Activated CD4-positive, alpha-beta T cell treated with anti-CD3 and anti-CD28 coated beads, Interleukin-2, amount 50 U/mL, for 1 hour (primary cell): ENCODE measurements at regions not wholly inside any gene's neighbourhood (a gene's known extent, or its start where the extent isn't known, plus 50 kb on each side); places are given as distances from the start of the nearest gene placed in this dataset.

Experiments used
- DNase-seq: peaks from one replicate; pipeline ENCODE4 v3.0.0-alpha.2; 2020

- DNase-seq: no peak
These were observed 304.8 kb downstream of the IRF8 start for GRCh38 chr16:86203557-86204275.

- DNase-seq: no peak
These were observed 304.6 kb upstream of the FOXF1 start for GRCh38 chr16:86205521-86206245.

GRCh38 chr16:86207350-86207749 lies 303.0 kb upstream of the FOXF1 start:
- no peak for DNase-seq

GRCh38 chr16:86209202-86209601 lies 301.1 kb upstream of the FOXF1 start:
- no peak for DNase-seq

- DNase-seq: no peak
These were observed 299.7 kb upstream of the FOXF1 start for GRCh38 chr16:86210403-86211193.

GRCh38 chr16:86211265-86211664 lies 299.1 kb upstream of the FOXF1 start:
- DNase-seq: no peak

- DNase-seq: no peak
These were observed 298.5 kb upstream of the FOXF1 start for GRCh38 chr16:86211800-86212199.

- no peak for DNase-seq
These were observed 297.5 kb upstream of the FOXF1 start for GRCh38 chr16:86212706-86213436.

- no peak for DNase-seq
These were observed 296.7 kb upstream of the FOXF1 start for GRCh38 chr16:86213437-86214205.

- DNase-seq: no peak
These were observed 295.7 kb upstream of the FOXF1 start for GRCh38 chr16:86214326-86215232.

- DNase-seq: no peak
These were observed 294.9 kb upstream of the FOXF1 start for GRCh38 chr16:86215233-86215978.

GRCh38 chr16:86215979-86216585 lies 294.2 kb upstream of the FOXF1 start:
- DNase-seq: no peak

GRCh38 chr16:86216591-86216990 lies 293.7 kb upstream of the FOXF1 start:
- DNase-seq: no peak

GRCh38 chr16:86217001-86217890 lies 293.1 kb upstream of the FOXF1 start:
- no peak for DNase-seq

- DNase-seq: no peak
These were observed 292.4 kb upstream of the FOXF1 start for GRCh38 chr16:86217891-86218270.

- DNase-seq: no peak
These were observed 291.7 kb upstream of the FOXF1 start for GRCh38 chr16:86218479-86219170.

- no peak for DNase-seq
These were observed 290.5 kb upstream of the FOXF1 start for GRCh38 chr16:86219655-86220445.
